ENCODE measurements at regions not wholly inside any gene's neighbourhood (a gene's known extent, or its start where the extent isn't known, plus 50 kb on each side); places are given as distances from the start of the nearest gene placed in this dataset.
A peak's percentile ranks its signal among the peaks of the same experiment; 100 is the strongest.

DNA sequence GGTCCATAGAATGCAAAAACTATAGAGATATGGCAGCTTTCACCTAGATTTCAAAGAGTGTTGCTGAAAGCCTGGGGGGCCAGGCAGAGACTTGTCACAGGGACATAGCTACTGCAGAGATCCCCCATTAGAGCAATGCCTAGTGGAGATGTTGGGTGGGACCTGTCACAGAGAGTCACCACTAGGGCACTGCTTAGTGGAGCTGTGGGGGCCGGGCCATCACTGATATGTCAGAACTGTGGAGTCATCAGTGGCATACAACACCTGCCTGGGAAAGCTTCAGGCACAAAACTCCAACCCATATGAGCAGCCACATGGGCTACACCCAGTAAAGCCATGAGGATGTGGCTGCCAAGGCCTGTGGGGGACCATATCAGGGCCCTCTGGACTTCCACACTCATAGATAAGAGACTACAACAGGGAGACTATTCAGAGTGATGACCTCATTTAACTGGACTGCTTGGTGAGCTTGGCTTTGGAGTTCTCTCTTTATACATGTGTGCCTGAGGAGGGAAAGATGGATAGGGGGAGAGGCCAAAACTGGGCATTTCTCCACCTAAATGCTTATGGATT lies 176.3 kb downstream of the ZNF621 start:
- no peak for DNase-seq (ENCODE audit: low spot score)

DNA sequence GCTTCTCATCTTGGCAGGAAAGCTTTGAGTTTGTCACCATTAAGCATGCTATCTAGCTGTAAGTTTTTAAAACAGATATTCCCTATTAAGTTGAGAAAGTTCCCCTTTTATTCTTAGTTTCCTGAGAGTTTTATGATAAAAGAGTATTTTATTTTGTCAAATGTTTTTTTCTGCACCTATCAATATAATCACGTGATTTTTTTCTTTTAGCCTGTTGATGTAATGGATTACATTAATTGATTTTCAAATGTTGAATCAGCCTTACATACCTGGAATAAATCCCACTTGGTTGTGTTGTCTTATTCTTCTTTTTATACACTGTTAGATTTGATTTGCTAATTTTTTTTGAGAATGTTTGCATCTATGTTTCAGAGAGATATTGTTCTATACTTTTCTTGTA lies 179.5 kb downstream of the ZNF621 start:
- DNase-seq (ENCODE audit: low spot score) = no peak

DNA sequence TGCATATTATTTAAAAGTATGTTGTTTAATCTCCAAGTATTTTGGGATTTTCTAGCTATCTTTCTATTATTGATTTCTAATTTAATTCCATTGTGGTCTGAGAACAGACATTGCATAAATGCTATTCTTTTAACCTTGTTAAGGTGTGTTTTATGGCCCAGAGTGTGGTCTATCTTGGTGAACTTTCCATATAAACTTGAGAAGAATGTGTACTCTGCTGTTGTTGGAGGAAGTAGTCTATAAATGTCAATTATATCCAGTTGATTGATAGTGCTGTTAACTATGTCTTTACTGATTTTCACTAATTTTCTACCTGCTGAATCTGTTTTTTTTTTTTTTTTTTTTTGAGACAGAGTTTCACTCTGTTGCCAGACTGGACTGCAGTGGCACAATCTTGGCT lies 180.9 kb downstream of the ZNF621 start:
- no peak for DNase-seq (ENCODE audit: low spot score)

DNA sequence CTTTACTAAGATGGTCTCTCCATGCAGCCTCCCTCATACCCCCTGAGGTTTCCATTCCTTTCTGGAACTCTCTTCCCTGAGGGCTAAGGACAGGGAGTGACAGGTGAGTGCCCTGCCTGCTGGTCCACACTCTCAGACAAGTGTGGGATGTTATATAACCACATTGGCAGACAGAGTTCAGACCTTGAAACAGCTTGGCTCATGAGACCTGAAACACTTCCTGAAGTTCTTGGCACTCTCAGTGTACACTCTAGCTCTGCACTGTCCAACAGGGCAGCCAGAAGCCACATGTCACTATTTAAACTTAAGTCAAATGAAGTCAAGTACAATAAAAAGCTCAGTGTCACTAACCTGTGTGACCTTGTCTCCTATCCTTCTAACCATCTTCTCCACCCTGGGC lies 188.5 kb downstream of the ZNF621 start:
- no peak for DNase-seq (ENCODE audit: low spot score)

DNA sequence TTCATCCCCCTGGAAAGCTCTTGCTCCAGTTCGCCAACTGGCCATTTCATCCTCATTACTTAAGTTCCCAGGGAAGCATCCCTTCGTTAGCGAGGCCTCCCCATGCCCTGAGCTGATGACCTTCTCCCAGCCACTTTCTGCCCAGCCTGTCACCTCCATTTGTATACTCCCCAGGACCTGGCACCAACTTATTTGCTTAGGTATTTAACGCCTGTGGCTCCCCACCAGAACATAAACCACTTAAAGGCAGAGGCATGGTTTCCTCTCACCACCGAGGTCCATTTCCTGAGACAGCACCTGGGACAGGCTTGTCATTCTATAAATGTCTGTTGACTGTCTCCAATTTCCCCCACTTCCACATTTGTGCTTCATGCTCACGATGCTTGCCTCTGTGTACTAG lies 189.0 kb downstream of the ZNF621 start:
- no peak for DNase-seq (ENCODE audit: low spot score)

DNA sequence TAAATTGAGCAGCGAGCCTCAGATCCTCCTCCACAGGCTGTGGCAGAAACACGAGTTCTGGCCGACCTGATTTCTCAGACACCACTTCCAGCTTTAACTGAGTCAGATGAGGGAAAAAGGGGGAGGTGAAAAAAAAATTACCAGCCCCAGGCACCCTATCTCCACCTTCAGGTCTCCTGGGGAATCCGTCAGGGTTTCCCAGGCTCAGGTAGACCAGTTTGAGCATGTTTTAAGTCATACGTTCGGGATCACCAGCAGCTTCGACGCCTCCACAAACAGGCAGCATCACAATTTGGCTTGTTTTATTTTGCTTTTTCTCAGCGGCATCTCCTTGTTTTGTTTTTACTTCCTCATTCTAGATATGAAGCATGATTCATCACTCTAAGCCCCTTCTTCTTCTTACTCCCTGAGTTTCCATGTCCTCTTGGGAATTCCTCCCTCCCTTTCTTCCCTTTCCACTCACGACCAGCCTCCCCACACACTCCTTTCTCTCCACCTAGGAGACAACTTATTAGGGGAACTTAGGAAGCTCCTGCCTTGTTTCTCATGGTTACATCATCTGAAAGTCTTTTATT lies 190.1 kb downstream of the ZNF621 start:
- no peak for DNase-seq (ENCODE audit: low spot score)

DNA sequence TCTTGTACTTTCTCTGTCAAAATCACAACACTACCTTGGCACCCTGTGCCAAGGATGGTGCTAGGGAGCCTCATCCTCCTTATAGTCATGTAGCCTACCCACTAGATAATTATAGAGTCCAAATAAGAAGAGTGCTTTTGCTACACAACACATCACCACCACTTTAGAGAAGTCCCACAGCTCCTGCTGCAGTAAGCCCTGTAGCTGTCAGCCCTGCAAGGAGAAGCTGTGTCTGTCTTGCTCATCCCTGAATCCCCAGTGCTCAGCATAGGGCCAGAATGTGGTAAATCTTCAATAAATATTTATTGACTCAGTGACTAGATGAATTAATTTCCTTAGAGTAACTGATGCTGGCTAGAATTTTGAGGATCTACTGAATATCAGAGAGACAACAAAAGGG lies 190.8 kb downstream of the ZNF621 start:
- no peak for DNase-seq (ENCODE audit: low spot score)

DNA sequence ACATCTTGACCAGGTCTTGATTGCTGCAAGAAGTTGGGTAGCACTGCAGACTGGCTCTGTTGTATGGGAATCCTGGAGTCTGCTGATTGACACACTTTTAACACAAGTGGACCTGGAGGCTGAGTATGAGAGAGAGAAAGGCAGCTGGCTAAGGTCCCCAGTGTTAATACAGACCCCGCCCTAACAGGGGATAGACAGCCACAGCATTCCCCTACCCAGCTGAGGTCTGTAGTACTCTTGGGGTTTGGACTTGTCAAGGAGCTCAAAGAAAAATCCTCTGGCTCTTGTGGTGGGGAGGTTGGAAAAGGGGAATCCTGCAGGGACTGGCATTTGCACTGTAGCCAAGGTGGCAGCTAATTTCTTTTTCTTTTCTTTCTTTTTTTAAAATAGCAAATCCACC lies 192.7 kb downstream of the ZNF621 start:
- DNase-seq (ENCODE audit: low spot score) = no peak

DNA sequence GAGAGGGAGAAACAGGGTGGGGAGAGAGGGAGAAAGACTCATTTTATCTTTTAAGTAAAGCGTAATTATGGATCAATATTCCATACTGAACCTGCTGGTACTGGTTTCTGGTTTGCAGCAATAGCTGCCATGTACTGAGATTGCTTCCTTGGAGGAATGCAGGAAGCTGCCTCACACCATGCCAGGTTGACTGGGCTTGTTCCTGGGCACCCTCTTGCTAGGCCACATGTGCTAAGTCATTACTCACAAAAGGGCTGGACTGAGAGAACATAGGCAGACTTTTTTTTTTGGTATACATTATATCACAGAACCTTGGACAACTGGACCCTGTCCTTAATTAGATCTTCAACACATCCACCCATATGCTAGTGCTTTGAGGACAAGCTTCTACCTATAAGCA lies 193.4 kb downstream of the ZNF621 start:
- DNase-seq (ENCODE audit: low spot score) = no peak

DNA sequence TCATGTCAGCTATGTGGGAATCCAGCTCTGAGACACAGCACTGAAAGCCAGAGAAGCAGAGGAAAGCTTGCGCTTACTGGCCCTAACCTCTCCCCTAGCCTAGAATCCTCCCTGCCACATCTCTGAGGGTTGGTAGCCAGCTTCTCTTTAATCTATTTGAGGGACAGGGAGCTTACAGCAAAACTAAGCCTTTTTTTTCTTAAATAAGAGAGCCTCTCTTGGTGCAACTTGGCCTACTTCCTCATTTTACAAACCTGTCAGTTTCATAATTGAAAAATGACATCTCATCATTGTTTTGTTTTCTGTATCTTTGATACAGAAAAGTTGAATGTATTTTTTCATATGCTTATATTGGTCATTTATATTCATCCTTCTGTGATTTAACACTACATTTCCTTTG lies 193.9 kb downstream of the ZNF621 start:
- DNase-seq (ENCODE audit: low spot score) = no peak

DNA sequence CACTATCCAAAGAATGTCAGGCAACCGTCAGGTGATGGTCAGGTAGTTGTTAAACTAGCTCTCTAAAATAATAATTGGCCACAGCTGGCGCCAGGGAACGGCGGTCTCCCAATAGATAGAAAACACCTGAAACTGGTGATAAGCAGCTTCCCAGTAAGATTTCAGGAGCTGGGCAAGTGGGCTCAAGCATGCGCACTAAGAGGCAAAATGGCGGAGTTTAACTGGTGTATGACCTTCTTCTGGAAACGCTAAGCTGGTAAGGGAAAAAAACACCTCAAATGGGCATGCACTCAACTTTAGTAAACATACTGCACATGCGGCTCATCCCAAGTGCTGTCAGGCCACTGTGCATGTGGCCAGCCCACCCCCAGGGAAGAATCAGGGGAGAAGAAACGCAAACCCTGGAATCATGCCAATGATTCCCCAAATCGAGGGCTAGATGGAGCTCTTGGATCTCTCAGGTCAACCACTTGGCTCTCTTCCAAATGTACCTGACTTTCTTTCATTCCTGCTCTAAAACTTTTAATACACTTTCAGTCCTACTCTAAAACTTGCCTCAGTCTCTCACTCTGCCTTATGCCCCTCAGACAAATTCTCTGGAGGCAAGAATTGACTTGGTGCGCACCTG lies 195.0 kb downstream of the ZNF621 start:
- DNase-seq (ENCODE audit: low spot score) = peak; percentile 18

DNA sequence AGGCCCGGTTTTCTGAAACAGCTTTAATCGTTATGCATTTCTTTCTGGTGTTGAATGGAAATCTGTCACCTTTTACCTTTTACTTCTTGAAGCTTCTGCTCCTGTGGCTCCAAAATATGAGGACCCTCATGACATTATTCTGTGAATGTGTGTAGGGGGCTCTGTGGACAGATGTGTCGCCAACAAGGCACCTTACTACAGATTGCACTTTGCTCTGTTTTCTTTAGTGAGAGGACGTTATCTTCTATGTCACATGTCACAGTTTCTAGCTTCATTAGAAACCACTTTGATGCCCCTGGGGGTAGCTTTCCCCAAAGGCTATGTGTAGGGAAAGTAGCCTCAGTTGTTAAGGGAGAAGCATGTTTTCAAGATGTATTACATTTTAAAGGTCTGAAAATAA lies 195.6 kb downstream of the ZNF621 start:
- no peak for DNase-seq (ENCODE audit: low spot score)

DNA sequence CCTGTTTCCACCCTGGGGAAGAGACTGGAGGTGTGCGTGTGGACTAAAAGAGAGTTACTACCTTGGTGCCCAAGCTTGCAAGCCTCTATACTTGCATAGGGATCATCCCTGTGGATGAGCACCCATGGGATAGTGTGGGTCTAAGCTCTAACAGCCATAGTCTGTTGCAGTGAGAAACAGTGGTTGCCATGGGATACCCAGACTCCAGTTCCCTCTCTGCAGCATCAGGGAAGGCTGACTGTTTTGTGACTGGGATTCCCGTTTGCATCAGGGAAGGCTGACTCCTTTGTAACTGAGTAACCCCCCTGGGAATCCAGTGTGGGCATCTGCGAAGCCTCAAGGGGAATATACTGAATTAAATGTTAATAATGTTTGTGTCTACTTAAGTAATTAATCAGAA lies 196.1 kb downstream of the ZNF621 start:
- DNase-seq (ENCODE audit: low spot score) = no peak

DNA sequence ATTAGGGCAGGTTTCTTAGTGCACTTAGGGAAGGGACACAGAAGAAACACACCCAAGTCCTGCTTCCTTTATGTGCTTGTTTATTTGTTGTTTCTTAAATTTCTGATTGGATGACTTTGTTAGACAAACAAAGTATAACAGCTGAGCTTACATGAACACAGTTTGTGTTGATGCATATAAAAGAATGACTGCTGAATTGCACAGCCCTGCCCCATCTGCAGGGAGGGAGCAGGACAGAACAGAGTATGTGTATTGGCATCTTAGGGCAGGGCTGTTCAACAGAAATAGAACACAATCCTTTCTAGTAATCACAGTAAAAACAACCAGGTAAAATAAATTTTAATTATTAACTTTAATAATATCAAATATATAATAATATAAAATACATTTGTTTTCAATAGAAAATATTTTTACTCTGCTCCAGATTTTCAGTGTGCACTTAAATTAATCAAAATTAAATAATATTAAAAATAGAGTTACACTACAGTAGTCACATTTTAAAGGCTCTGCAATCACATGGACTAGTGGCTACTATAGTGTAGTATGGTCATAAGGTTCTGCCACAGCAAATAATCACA lies 198.4 kb downstream of the ZNF621 start:
- no peak for DNase-seq (ENCODE audit: low spot score)

DNA sequence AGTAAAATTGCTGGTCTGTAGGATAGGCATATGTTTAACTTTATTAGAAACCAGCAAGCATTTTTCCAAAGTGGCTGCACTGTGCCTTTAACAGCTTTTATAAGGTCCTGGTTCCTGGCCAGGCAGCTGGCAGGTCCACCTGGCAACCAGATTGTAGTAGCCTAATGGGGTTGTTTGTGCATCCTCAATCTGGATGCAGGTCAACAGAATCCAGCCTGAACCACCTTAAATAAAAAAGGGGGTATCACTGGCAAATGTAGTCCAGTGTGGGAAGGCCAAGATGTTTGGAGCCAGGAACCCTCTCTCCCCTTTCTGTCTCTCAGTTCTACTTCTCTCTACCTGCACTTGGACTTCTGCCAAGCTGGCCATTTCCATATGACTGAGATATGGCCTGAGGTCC lies 200.3 kb downstream of the ZNF621 start:
- DNase-seq (ENCODE audit: low spot score) = no peak

DNA sequence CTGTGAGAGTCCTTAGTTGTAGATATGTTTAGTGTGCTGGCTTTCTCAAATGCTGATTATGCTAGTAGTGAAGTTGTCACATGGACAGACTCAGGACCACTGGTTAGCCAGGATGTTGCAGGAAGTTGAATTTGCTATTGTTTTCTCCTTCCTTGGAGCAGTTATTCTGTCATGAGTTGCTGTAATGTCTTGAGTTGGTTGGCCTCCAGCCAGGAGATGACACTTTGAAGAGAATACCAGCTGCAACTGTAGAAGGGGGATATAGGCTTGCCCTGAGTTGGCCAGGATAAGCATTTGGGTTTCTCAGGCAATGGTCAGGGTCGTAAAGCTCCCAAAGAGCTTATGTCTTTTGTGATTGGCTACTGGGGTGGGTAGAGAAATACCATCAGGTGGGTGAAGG lies 206.7 kb downstream of the ZNF621 start:
- no peak for DNase-seq (ENCODE audit: low spot score)

DNA sequence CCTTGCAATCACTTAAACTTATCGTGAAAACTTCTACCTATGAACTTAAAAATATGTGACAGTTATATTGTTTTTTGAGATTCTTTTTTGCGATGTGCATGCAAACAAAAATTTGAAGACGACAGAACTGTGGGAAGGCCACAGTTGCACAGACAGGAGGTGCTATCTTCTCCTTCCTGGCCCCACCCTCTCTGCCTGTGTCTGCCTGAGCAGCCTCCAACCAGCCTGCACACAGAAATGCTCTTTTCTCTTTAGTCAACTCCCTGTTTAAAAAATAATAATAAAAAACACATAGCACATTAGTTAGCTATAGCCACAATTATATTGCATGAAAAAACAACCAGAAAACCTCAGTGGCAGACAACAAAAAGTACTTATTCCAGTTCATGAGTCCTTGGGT lies 212.2 kb downstream of the ZNF621 start:
- no peak for DNase-seq (ENCODE audit: low spot score)

DNA sequence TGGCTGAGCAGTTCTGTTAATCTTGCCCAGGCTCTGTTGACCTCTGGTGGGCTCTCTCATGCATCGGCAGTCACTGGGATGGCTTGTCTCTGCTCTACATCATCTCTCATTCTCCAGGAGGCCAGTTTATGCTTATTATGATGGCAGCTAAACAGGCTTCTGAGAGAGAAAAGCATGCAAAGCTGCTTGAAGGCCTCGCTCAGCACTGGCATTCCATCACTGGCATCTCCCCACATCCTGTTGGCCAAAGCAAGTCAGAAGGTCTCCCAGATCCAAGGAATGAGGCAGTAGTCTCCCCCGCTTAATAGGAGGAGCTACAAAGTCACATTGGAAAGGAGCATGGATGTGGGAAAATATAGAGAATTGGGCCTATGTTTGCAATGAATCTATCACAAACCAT lies 212.6 kb downstream of the ZNF621 start:
- no peak for DNase-seq (ENCODE audit: low spot score)

DNA sequence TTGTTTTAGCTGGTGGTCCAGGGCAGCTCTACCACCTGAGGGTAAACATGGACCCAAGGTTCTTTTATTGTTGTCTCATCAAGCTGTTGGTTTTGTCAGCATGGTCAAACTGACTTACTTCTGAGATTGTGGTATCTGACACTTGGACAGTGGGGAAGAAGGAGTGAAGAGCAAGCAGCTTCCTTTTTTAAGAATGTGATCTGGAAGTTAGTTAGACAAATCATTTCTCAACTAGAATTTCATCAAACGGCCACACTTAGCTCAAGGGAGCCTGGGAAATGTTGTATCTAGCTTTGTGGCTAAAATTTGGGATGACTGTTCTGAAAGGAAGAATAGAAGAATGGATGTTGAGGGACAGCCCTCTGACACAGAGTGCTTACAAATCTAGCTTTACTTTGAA lies 215.2 kb downstream of the ZNF621 start:
- no peak for DNase-seq (ENCODE audit: low spot score)

DNA sequence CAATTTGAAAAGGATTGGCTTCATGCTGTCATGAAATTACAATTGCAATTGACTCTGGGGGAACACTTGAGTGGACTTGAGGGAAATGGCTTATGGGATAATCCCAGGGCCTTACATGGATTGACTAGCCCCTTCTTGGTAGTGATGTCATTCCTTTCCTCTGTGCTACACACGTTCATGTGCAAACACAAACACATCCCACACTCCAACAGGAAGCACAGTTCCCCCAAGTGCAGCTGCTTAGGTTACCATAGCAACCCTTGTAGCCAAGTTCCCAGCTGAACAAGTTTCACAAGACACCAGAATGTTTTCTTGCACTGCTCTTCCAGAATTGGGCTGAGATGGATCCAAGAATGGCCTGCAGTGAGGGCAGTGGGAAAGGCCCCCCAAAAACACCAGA lies 217.0 kb downstream of the ZNF621 start:
- no peak for DNase-seq (ENCODE audit: low spot score)

DNA sequence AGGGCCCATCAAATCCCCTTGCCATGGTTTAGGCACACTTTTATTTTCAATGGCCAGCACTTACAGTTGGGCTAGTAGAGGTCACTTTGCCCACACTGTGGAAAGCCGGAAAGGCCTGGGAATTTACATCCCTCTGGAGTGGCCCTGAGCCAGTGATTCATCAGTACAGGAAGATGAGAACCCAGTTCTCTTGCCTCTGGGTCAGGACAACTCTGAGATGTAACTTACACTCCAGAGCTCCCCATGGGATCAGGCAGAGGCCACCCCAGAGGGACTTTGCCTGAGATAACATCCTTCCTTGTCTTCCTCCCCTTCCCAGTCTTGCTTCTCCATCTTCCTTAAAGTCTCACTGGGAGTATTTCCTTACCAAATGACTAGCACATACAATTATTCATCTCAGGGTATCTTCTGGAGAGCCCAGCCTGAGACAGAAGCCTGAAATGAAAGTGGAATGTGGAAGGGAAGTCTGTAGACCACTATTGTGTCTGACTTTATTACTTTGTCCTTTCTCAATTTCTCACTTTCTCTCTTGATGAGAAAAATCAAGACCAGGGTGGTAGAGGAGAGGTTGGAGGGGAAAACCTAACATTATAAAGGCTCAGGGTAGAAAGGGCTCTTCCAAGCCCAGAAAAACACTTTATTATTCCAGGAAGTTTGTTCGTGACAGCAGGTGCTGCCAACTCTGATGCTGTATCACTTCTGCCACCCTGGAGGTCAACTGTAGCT lies 220.8 kb downstream of the ZNF621 start:
- no peak for DNase-seq (ENCODE audit: low spot score)

DNA sequence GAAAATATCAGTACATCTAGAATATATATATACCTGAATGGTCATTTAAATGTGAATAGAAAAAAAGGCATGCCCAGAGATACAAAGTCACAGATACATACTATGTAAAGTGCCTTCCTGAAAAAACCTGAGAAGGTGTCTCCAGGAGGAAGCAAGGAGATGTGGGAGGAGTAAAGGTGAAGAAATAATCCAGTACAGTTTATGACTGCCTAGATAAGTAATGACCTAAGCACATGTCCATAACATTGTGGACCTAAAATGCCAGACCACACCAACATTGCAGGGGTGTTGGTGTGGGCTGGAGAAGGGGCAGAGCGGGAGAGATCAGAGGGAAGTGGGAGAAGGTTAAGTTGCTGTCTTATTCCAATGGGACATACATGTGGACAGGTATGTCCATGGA lies 226.9 kb downstream of the ZNF621 start:
- no peak for DNase-seq (ENCODE audit: low spot score)

DNA sequence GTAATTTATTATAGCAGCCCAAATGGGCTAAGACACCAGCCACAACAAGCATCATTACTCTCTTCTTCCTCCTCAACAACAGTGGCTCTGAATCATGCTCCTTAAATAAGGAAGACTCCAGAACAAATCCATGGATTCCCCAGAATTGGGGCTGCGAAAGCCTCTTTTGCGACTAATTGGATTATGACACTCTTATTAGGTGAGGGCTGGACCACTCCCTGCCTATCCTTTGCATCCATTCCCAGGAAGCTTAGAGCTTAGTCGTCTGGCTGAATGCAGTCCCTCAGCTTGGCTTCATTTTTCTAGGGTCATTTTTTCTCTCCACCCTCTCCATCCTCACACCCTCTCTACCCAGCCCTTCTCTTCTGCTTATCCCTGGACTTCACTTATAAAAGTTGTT lies 227.7 kb downstream of the ZNF621 start:
- no peak for DNase-seq (ENCODE audit: low spot score)
